Glomerular visceral epithelial cell (primary cell): ENCODE measurements at regions not wholly inside any gene's neighbourhood (a gene's known extent, or its start where the extent isn't known, plus 50 kb on each side); places are given as distances from the start of the nearest gene placed in this dataset.
"Not testable (repeated sequence)": the region's sequence is repeated elsewhere in the genome, so short reads cannot be mapped to it uniquely, and the experiment has no call there.

Source experiments
- DNase-seq: peaks from one replicate; pipeline ENCODE4 v3.0.0-alpha.2; 2016; ENCODE audit errors: extremely low spot score

DNA sequence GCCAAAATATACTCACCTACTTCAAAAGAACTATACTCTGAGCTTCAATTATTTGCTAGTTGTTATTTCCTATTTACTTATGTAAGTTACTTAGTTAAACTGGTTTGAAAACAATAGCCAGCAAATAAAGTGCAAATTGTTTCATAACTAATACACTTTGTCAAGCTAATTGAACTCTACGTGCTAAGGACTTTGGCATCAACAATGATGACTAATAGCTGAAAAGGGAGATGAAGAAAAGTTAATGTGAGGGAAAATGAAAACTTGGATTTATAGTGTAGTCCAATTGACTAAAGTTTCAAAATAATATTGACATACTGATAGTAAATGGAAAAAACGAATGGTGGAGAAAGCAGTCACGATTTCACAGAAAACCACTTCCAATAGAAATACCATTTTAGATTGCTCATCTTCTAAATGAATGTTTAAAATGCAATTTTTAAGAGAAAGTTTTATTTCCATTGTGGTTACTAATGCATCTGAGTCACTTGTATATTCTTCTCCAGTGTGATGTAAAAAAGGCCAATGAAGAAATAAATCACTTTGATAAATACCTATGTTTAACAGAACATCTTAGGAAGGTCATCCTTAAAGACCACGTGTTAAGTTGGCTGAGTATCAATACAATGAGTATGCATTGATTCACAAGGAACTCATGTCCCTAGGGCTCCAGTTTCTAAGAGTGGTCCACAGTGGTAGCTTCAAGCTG, 455.2 kb downstream of the LTN1 start:
- DNase-seq, result peak; percentile 8

DNA sequence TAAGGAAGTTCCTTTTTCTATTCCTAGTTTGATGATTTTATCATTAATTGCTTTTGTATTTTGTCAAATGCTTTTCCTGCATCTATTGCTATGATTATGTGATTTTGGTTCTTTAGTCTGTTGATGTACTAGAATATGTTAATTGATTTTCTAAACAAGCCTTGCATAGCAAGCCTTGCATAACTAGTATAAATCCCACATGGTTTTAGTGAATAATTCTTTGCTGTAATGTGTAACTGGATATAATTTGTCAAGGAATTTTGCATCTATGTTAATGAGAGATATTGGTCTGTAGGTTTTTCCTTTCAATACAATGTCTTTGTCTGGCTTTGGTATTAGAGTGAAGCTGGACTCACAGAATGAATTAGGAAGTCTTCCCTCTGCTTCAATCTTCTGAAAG, 460.2 kb downstream of the LTN1 start:
- no peak for DNase-seq

DNA sequence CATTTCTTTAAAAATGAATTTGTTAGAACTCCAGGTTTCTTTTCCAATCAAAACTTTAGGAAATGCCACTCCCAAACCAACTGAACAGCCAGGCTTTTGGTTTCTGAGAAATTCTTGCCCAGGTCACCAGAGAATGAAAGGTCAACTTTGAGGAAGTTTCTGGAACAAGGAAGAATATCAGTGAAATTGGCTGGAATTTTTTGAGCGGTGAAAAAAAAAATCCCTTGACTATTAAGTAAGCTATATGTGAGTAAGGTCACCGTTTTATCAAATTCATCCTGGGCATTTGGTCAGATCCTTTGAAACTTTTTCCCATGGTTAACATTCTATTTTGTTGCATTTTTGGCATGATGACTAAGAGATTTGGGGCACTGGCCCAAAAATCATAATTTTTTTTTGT, 469.3 kb downstream of the LTN1 start:
- no peak for DNase-seq

DNA sequence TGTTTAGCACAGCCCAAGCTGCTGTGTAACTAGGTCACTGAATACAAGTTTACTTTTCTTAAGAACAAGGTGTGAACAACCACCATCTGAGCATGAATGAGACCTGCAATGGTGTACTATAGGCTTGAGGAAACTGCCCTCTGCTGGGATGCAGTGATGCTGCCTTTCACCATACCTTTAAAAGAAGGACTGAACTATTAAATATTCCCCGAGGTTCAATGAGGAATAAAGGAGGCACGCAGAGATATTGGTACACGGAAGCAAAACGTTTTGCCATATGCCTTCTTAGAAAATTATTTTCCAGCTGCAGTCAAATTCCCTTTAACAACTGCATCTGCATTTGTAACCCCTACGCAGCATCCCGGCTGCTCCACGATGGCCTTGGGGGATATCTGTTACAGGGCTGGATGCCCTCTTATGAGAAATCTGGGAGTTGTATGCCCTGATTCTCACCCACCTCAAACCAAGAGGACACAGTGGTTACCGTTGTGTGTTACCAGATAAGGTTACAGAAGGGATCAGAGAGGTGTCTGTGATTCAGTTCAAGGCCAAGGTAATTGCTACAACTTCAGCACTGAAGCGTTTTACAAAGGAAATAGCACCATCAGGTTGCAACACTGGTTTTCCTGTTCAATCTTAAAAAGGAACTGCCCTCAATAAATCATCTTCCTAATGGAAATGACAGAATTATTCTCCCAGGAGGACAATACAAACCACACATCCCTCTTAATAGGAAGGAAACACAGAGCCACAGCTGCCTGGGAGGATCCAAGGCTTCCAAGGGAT, 470.5 kb downstream of the LTN1 start:
- DNase-seq, result no peak

DNA sequence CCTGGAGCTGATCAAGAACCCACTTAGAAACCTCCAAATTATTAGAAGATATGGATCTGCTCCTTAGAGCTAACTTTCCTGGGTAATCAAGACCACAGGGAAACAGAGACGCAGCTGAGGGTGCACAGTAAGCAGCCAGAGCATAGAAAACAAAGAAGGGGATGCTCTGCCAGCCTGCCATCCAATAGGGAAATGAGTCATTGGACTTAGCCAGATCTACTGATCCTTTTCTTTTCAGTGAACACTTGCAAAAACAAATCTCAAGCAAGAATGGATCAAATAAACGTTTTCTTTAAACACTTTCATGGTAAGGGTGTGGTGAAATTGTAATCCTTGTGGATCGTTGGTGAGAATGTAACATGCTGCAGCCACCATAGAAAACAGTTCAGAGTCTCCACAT, 474.0 kb downstream of the LTN1 start:
- no peak for DNase-seq

DNA sequence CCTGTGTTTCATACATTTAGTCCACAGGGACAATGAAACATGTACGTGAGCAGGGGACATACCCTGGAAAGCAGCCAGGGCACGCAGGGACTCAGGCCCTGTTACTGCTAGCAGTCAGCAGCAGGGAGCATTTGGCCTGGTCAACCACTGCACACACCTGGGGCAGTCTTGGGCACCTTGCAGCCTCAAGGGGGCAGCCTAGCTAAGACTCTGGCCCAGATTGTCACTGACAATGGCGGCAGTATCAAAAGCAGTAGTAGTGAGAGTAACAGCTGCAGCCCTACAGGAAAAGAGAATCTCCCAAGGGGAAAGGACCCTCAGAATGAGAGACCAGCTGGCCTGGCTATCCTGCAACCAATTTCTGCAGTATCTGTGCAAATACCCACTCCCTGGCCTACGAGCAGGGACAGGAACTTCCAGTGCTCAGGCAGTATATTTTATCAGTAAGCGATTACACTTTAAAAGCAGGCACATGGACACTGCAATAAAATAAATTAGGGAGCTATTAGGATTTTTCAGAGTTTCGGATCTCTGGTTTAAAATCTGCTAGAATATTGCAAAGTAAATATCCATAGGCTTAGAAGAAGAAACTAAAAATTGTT, 475.6 kb downstream of the LTN1 start:
- DNase-seq, result peak; percentile 75

DNA sequence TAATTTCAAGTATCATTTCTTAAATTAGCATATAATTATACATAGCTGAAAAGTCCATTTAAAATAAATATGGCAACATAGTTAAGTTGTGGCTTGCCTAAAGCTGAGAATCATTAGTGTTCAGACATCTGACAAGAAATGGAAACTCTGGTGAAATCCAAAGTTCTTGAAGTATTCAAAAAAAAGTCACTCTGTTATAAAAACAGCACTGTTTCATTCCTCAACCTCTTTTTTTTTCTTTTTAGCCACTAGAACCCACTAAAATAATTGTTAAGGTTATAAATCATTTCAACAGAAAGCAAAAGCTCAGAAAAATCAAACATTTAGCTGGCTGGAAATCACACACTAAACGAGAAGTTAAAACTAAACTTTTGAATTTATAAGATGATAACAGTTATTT, 476.7 kb downstream of the LTN1 start:
- DNase-seq, result no peak

DNA sequence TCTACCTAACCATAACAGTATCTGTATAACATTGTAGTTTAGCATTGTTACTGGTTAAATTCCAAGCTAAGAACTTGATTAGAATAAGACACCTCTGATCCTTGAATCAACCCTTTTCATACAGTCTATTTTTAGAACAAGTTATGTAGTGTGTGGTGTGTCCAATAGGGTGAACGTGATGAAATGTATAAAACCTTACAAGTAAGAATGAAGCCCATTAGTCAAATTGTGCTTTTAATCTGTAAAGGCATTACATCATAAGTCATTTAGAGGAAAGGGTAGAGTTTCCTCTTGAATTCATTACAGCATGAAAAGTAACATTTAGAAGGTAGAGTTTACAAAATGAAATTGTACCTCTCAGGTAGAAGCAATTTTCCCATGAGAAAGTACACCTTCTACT, 479.2 kb downstream of the LTN1 start:
- no peak for DNase-seq

DNA sequence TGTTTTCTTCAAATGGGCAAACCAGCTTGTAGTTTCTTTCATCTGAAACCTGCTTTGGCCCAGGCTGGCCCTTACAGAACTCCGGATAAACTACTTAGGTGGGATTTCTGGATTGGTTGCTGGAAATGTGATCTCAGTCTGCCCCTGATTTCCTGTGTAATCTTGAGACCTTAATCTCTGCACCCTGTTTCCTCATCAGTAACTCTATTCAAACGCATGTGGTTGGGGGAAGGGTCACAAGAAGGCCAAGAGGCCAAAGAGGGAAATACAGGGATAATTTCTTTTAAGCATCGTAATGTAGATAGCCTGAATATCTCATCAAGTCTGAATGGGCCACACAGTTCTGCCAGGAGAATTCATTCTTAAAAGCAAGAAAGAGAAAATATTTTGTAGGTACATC, 483.6 kb downstream of the LTN1 start:
- no peak for DNase-seq

DNA sequence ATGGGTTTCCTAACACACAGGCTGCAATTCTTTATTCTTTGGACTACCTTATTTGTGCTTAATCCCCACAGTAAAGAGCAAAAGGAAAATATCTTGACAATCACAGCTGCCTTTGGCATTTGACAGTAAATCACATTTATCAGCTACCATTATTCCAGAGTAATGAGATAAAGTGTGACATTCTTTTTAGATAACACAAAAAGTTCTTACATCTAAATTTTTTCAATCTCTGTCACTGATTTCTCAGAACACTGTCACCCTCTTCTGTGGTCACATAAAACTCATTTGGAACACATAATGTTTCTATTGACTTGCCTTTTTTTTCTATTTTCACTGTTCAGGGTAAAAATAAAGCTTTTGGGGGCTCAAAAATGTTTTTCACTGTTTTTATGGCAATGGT, 484.6 kb downstream of the LTN1 start:
- no peak for DNase-seq

DNA sequence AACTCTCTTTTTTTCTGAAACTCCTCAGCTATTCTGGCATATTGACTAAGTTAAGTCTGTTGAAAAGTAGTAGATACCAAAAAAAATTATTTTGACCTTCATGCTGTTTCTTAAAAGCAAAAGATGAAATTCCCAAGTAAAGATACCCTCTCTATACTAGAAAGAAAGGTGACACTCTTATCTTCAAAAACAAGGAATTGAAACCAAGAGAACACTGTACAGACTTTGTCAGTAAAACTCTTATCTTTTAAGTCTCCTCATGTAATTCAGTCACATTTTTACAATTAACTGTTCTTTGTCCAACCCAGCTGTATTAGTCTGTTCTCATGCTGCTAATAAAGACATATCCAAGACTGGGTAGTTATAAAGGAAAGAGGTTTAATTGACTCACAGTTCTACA, 496.2 kb downstream of the LTN1 start:
- DNase-seq, result no peak

DNA sequence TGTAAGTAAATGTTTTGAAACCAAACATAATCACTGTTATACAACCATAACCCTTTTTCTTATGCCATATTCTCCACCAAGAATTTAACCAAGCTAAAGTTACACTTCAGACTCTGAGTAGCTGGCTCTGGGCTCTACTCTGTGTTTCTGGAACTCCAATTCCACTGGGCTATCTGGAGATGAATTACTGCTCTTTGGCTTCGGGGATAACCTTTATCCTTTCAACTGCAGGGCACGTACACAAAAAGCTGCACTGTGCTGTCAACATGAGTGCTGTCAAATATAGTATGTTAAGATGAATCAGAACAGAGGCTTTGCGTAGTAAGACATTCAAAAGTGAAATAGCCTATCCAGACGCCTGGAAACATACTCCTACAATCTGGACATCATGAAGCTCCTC, 500.6 kb downstream of the LTN1 start:
- DNase-seq, result no peak

DNA sequence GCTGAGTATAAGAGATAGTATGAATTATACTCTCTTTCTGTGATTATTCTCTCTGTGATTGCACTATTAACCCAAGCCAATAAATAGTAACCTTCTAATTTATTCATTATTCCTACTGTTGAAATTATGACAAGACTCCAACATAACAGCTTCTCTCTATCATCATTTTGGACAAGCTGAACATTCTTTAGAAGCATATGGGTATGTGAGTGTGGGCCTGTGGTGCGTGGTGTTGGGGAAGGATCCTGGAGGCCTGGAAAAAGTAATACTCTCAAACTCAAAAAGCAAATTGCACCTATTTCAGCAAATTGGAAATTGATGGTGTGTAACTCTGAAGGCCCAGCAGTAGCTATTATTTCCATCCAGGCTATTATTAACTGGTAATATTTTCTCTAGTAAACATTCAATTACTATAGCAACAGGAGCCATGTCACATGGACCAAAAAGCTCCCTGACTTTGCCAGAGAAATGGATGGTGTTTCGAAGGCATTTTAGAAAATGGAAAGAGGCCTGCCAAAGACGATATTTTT, 502.8 kb downstream of the LTN1 start:
- no peak for DNase-seq

DNA sequence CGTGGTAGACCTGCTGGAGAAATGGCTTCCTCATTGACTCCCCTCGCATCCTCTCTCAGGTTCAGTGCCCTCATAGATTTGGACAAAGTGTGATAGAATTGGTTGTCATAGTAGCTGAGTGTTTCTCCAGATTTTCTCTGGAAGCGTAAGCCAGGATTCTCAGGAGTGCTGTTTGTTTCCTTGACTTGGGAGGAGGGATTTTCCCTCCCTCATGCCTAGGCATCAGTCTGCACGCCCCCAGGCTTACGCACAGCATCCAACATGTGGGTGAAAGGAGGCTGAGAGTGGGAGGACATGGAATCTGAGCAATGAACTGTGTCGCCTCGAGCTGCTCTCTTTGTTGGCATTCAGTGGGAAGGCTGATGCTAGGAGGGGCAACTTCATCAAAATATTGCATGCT, 503.5 kb downstream of the LTN1 start:
- no peak for DNase-seq

DNA sequence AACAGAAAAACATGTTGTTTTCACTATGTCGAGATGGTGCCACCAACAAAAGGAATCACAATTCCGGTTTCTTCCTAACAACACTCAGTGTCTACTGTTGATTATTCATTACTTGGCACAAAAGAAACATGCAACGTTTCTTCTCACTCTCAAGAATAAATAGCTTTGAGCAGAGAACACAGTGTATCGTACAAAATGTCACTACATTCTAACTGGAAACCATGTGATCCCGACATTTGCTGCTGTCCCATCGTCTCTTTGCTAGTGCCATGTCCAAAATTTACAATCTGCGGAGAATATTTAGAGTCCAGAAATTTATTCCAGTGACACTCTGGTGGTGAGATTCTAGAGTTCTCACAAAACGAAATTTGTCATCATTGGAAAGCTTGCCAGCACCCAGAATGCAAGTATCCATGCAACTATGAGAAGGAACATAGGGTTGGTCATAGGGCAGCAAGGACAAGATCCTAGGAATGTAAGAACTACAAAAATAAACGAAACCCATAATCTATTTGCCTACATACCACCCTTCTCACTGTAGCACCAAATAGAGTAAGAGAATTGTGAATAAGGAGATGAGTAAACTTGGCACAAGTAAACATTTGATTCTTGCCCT, 505.1 kb downstream of the LTN1 start:
- DNase-seq, result no peak

DNA sequence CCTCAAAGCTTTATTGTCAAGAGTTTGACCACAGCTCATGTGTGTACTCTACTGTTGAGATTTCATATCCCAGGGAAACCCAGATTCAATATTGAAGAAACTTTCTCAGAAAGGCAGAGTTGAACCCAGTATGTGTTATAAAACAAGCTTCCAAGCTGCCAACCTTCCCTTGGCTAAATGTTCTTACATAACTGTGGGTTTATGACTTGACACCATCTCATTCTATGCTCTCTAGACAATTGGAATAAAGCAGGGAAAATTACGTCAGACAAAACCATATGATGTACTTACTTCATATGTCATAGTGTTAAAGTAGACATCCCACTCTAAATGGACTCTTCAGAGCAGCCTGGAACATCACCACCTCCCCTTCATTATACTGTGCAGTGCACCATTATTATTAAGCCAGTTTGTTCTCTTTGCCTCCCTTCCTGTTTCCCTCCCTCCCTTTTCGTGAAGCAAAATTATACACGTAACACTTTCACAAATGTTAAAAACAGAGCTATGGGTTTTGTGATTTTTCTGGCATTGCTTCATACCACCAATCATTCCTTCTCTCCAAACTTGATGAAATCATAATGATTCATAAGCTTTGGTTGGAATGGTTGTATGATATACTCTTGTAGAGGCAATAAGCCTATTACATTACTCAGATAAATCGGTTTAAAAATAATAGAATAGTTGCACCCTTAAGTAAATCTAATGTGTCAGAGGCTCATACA, 507.2 kb downstream of the LTN1 start:
- no peak for DNase-seq

DNA sequence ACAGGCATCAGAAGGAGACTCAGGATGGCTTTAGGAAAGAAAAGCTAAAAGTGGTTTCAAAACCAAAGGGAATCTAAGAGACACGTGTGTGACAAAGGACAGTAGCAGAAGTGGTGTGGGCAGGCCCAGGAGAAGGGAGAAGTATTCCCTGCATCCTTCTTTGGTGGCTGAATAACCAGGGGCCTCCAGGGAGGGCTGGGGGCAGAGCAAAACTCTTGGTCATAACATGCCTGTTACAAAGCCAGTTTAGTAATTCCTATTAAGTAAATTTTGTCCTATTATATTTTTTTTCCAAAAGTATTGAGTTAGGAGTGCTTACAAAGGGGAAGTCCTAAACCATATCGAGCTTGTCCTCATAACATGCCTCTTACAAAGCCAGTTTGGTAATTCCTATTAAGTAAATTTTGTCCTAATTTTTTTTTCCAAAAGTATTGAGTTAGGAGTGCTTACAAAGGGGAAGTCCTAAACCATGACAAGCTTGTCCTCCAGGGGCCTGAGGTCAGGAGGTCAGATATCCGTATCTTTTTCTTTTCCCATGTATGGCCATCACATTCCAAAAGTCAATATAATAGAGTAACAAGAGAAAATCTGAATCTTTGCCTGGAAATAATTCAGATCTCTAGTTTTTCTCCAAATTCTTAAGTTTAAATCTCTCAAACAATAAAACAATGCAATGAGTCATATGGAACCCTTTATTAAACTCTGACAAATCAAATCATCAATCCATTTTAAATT, 509.2 kb downstream of the LTN1 start:
- DNase-seq, result no peak

DNA sequence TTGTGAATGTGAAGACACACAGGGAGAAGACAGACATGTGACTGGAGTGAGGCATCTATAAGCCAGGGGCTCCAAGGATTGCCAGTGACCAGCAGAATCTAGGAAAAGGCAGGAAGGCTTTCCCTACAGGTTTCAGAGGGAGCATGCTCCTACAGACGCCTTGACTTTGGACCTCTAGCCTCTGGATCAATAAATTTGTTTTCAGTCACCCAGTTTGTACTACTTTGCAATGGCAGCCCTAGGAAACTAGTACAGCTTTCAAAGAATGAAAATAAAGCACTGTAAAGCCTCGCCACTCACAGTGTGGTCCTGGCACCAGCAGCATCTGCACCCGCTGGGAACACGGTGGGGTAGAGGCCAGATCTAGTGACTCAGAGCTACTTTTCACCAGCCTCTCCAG, 510.0 kb downstream of the LTN1 start:
- no peak for DNase-seq

DNA sequence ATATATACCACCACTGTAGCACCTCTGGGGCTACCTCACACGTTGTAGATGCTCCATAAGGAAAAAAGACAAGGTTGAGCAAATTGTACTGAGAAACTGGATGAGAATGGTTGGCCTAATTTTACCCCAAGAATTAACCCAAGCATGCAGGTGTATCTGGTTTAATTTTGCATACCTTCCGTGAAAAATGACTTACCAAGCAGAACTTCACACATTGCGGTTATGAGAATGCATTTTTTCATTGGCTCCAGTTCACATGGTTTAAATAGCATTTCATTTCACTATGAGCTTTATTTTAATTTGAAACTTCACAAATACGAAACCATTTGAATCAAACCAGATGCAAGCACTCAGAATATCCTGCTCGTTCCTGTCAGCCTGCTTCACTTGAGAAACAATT, 512.2 kb downstream of the LTN1 start:
- DNase-seq, result no peak

DNA sequence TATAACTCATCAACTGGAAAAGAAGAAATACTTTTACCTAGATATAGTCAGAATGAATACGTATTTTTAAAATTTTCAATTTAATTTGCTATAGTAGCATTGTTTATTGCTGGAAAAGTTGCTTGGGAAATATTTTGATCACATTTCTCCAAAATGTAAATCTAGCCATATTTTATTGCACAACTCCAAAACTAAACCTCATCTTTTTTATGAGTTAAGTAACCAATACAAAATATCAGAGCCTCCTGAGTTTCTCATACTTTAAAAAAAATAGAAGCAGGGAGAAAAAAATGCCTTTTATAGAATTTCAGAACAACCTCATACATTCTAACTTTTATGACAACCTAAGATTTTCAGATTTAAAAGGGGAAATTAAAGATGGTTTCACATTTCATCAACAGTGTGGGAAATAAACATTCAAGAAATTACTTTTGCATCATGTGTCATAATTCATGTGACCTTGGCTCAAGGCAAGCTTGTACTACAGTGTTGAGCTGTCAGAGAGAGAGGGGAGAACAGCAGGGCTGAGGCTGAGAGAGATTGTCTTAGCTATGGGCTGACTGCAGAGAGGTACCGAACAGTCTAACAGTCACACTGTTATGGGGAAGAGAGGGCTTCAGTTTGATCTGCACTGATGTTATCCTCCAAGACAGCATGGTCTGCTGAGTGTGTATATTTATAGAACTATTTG, 519.0 kb downstream of the LTN1 start:
- no peak for DNase-seq

DNA sequence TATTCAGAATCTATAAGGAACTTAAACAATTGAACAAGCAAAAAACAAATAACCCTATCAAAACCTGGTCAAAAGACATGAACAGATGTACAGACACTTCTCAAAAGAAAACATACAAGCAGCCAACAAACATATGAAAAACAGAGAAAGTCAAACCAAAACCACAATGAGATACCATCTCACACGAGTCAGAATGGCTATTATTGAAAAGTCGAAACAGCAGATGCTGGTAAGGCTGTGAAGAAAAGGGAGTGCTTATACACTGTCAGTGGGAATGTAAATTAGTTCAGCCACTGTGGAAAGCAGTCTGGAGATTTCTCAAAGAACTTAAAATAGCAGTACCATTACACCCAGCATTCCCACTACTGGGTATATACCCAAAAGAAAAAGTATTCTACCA, 520.1 kb downstream of the LTN1 start:
- DNase-seq, result not testable (repeated sequence)
